C4-2B (cell line): ENCODE measurements at regions not wholly inside any gene's neighbourhood (a gene's known extent, or its start where the extent isn't known, plus 50 kb on each side); places are given as distances from the start of the nearest gene placed in this dataset.
"Not testable (repeated sequence)": the region's sequence is repeated elsewhere in the genome, so short reads cannot be mapped to it uniquely, and the experiment has no call there.

Experiments
- H3K27ac ChIP-seq: fragments of 450-650 bp; 2 replicates; pipeline ENCODE4 v1.5.1; 2017
- CTCF ChIP-seq: fragments of 450-650 bp; conservative IDR thresholded peaks from 2 replicates; pipeline ENCODE4 v1.5.1; 2017; ENCODE audit warnings: mild to moderate bottlenecking
- ZFX ChIP-seq: fragments of 450-650 bp; IDR thresholded peaks from 2 replicates; pipeline ENCODE4 v1.6.1; 2017

DNA sequence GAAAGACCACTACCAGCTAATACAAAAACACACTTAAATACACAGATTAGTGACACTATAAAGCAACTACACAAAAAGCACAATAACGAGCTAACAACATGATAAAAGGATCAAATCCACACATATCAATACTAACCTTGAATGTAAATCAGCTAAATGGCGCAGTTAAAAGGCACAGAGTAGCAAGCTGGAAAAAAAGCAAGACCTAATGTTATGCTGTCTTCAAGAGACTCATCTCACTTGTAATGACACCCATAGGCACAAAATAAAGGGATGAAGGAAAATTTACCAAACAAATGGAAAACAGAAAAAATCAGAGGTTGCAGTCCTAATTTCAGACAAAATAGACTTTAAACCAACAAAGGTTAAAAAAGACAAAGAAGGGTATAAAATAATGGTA, 86.3 kb downstream of the NUS1 start:
- TF ChIP-seq CTCF (no peak), ZFX (no peak)
- H3K27ac ChIP-seq = no peak overlapping the region

- TF ChIP-seq CTCF = no peak
- no peak for TF ChIP-seq ZFX
- no peak overlapping the region for H3K27ac ChIP-seq
These were observed 96.1 kb downstream of the NUS1 start for GRCh38 chr6:117771403-117771802.

DNA sequence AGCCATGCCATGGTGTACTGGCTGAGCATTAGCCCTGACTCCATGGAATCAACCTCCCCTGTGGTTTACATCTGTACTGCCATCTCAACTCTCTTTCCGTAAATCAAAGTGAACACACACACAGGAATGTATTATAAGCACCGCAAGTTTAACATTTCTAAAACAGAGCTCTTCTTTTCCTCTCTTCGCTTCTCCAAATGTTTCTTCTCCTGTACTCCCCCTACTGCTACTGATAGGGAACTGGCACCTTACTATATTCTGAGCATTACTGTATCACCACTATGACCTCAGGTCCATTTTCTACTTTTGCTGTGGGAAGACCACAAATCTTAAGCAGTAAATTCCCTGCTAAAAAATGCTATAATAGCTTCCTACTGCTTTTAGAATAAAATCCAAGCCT, 101.2 kb downstream of the NUS1 start:
- TF ChIP-seq ZFX (no peak), CTCF (peak; percentile 22)
- no peak overlapping the region for H3K27ac ChIP-seq

DNA sequence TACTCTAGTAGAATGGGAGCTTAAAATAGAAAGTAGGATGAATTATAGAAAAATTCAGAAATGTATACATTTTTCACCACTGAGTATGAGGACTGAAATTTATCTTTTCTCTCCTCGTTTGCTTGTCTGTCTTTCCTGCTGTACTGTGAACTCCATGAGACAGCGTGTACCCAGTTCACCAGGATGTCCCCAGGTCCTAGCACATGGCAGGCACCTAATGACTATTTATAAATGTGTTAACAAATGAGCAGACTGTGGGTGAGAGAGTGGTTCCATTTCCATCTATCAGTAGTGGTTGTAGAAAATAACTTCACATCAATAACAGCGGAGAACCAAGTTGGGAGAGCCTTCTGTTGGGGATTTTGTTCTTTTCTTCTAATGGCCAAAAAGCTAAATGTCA, 106.3 kb downstream of the NUS1 start:
- no peak for TF ChIP-seq ZFX
- no peak for TF ChIP-seq CTCF
- H3K27ac ChIP-seq = no peak overlapping the region

DNA sequence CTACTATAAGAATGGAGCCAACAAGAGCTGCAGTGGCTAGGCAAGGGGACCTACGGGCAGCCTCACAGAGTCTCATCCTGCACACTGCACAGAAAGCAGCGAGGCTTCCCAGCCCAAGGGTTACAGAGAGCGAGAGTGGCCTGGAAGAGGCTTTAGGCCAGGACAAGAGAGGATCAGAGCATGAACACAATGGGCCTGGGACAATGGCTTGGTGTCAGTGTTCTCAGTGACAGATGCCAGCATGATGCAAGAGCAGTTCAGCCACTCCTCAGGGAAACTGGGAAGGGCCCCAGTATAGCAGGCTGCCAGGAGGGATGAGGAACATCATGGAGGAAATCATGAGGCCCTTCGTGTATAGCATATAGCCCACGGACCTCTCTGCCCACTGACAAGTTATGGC, 108.0 kb downstream of the NUS1 start:
- TF ChIP-seq CTCF (no peak), ZFX (no peak)

GRCh38 chr6:117791012-117791411, 115.7 kb downstream of the NUS1 start:
- no peak for TF ChIP-seq ZFX
- no peak for TF ChIP-seq CTCF
- no peak overlapping the region for H3K27ac ChIP-seq

More for the DNA sequence above, 108.0 kb downstream of the NUS1 start:
- H3K27ac ChIP-seq = no peak overlapping the region

- TF ChIP-seq CTCF (no peak; the same call in 1 of the 2 replicates), ZFX (no peak)
- no peak overlapping the region for H3K27ac ChIP-seq
These were observed 111.8 kb upstream of the SLC35F1 start for GRCh38 chr6:117795234-117795633.

DNA sequence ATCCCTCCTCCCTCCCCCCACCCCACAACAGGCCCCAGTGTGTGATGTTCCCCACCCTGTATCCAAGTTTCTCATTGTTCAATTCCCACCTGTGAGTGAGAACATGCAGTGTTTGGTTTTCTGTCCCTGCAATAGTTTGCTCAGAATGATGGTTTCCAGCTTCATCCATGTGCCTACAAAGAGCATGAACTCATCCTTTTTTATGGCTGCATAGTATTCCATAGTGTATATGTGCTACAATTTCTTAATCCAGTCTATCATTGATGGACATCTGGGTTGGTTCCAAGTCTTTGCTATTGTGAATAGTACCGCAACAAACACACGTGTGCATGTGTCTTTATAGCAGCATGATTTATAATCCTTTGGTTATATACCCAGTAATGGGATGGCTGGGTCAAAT, 108.2 kb upstream of the SLC35F1 start:
- H3K27ac ChIP-seq = not testable (repeated sequence)
